A673 (cell line): ENCODE measurements at regions not wholly inside any gene's neighbourhood (a gene's known extent, or its start where the extent isn't known, plus 50 kb on each side); places are given as distances from the start of the nearest gene placed in this dataset.

Experiments used
- CTCF ChIP-seq: fragments of 300-800, 200-600 bp; sonication (generic); conservative IDR thresholded peaks from 2 replicates; pipeline ENCODE4 v1.5.1; 2017; ENCODE audit warnings: low read depth, mild to moderate bottlenecking, antibody characterized with exemption, low read length, moderate library complexity, mixed read lengths
- EZH2 ChIP-seq: fragments of 200-600 bp; sonication (generic); IDR thresholded peaks from 2 replicates; pipeline ENCODE4 v1.6.1; 2017; ENCODE audit warnings: borderline replicate concordance, low read depth, mild to moderate bottlenecking, mixed read lengths, antibody characterized with exemption, low read length; ENCODE audit not compliant: poor library complexity, severe bottlenecking

DNA sequence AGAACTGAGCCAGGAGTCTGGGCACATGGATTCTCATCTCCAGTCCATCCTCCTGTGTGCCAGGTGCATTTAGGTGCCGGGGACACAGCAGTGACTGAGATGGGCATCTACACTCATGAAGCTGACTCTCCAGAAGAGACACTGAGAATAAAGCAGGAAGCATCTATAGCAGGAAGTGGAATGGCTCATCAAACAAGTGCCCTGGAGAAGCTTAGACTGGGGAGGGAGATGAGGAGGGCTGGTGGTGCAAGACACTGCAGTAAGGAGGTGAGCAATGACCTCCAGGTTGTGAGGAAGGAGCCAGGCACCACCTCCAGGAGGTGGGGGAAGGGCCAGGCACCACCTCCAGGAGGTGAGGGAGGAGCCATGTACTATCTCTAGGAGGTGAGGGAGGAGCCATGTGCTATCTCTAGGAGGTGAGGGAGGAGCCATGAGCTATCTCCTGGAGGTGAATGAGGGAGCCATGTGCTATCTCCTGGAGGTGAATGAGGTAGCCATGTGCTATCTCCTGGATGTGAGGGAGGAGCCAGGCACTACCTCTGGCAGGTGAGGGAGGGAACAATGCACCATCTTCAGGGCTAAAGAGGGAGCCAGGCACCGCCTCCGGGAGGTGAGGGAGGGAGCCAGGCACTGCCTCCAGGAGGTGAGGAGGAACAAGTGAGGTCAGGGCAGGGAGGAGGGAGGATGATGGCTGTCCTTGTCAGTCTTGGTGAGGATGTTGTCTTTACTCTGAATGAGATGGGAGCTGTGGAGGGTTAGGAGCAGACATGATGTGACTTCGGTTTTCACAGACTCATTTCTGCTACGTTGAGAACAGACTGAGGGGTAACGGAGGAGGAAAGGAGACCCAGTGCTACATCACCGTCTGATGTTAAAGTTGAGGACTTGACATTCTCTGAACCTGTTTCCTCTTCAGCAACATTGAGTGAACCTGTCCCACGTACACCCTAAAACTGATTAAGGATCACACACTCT, 961.9 kb upstream of the TMEM132C start:
- no peak for TF ChIP-seq CTCF
- TF ChIP-seq EZH2 = no peak
